IPS-18c (cell line): ENCODE measurements at regions not wholly inside any gene's neighbourhood (a gene's known extent, or its start where the extent isn't known, plus 50 kb on each side); places are given as distances from the start of the nearest gene placed in this dataset.

Experiments
- H3K4me3 ChIP-seq: 2 replicates; pipeline ENCODE4 v1.7.0; 2013; ENCODE audit warnings: low read depth, mild to moderate bottlenecking, low read length, moderate library complexity; ENCODE audit not compliant: insufficient read depth
- H3K9me3 ChIP-seq: one replicate; pipeline ENCODE4 v1.6.1; 2013; ENCODE audit warnings: mild to moderate bottlenecking, low read length, moderate library complexity; ENCODE audit not compliant: control insufficient read depth, insufficient read depth

- Histone ChIP-seq H3K9me3 (no peaks in the 10 kb centered on the region), H3K4me3 (no peak overlapping the region)
Observed at GRCh38 chr18:40011201-40011600, 1943.8 kb upstream of the PIK3C3 start.

- H3K4me3 ChIP-seq: no peak overlapping the region
- H3K9me3 ChIP-seq: no peaks in the 10 kb centered on the region
Observed at GRCh38 chr18:40006634-40007033, 1948.4 kb upstream of the PIK3C3 start.

- no peak overlapping the region for H3K4me3 ChIP-seq
- no peaks in the 10 kb centered on the region for H3K9me3 ChIP-seq
Observed at GRCh38 chr18:40004246-40004645, 1950.8 kb upstream of the PIK3C3 start.

GRCh38 chr18:39998317-39998716 is 1956.7 kb upstream of the PIK3C3 start:
- Histone ChIP-seq H3K4me3 (no peak overlapping the region), H3K9me3 (no peaks in the 10 kb centered on the region)

GRCh38 chr18:39994498-39994897 is 1960.5 kb upstream of the PIK3C3 start:
- no peaks in the 10 kb centered on the region for H3K9me3 ChIP-seq
- no peak overlapping the region for H3K4me3 ChIP-seq

GRCh38 chr18:39991696-39992265 is 1963.3 kb upstream of the PIK3C3 start:
- no peak overlapping the region for H3K4me3 ChIP-seq
- H3K9me3 ChIP-seq: no peaks in the 10 kb centered on the region

- Histone ChIP-seq H3K9me3 (no peaks in the 10 kb centered on the region), H3K4me3 (no peak overlapping the region)
Observed at GRCh38 chr18:39990540-39990939, 1964.5 kb upstream of the PIK3C3 start.

- no peak overlapping the region for H3K4me3 ChIP-seq
- no peaks in the 10 kb centered on the region for H3K9me3 ChIP-seq
Observed at GRCh38 chr18:39976771-39977170, 1978.3 kb upstream of the PIK3C3 start.

GRCh38 chr18:39972521-39972920 is 1982.5 kb upstream of the PIK3C3 start:
- H3K4me3 ChIP-seq: no peak overlapping the region
- no peaks in the 10 kb centered on the region for H3K9me3 ChIP-seq

- no peak overlapping the region for H3K4me3 ChIP-seq
Observed at GRCh38 chr18:39969803-39970494, 1985.1 kb upstream of the PIK3C3 start.

GRCh38 chr18:39966275-39966674 is 1988.8 kb upstream of the PIK3C3 start:
- H3K4me3 ChIP-seq: no peak overlapping the region
- H3K9me3 ChIP-seq: no peaks in the 10 kb centered on the region

More at GRCh38 chr18:39969803-39970494, 1985.1 kb upstream of the PIK3C3 start:
- no peaks in the 10 kb centered on the region for H3K9me3 ChIP-seq

- no peaks in the 10 kb centered on the region for H3K9me3 ChIP-seq
- H3K4me3 ChIP-seq: no peak overlapping the region
Observed at GRCh38 chr18:39962546-39962945, 1992.5 kb upstream of the PIK3C3 start.

GRCh38 chr18:39960550-39960949 is 1994.5 kb upstream of the PIK3C3 start:
- no peaks in the 10 kb centered on the region for H3K9me3 ChIP-seq
- no peak overlapping the region for H3K4me3 ChIP-seq

GRCh38 chr18:39959839-39960238 is 1995.2 kb upstream of the PIK3C3 start:
- Histone ChIP-seq H3K4me3 (no peak overlapping the region), H3K9me3 (no peaks in the 10 kb centered on the region)

GRCh38 chr18:39958876-39959275 is 1996.2 kb upstream of the PIK3C3 start:
- Histone ChIP-seq H3K4me3 (no peak overlapping the region), H3K9me3 (no peaks in the 10 kb centered on the region)

- H3K9me3 ChIP-seq: no peaks in the 10 kb centered on the region
Observed at GRCh38 chr18:39952816-39953215, 2002.2 kb upstream of the PIK3C3 start.

GRCh38 chr18:39951142-39951720 is 2003.8 kb upstream of the PIK3C3 start:
- Histone ChIP-seq H3K9me3 (no peaks in the 10 kb centered on the region), H3K4me3 (no peak overlapping the region)

More at GRCh38 chr18:39952816-39953215, 2002.2 kb upstream of the PIK3C3 start:
- H3K4me3 ChIP-seq: no peak overlapping the region

- no peak overlapping the region for H3K4me3 ChIP-seq
- H3K9me3 ChIP-seq: no peaks in the 10 kb centered on the region
Observed at GRCh38 chr18:39946623-39947061, 2008.4 kb upstream of the PIK3C3 start.
